GM13977 (cell line): ENCODE measurements at regions not wholly inside any gene's neighbourhood (a gene's known extent, or its start where the extent isn't known, plus 50 kb on each side); places are given as distances from the start of the nearest gene placed in this dataset.

ENCODE experiments used
- DNase-seq: peaks from one replicate; pipeline ENCODE4 v3.0.0; 2012; ENCODE audit warnings: low spot score
- CTCF ChIP-seq: IDR thresholded peaks from 2 replicates; pipeline ENCODE4 v1.5.1; 2012; ENCODE audit warnings: mild to moderate bottlenecking, control low read depth; ENCODE audit not compliant: insufficient read depth; ENCODE audit errors: extremely low read depth, missing control alignments
- in situ Hi-C: fragments of 300-500 bp; cut with MboI; formaldehyde crosslinking; loops from one replicate; pipeline ENCODE4 v1.12.0; 2022; ENCODE audit warnings: low sequenced_read_pairs, low pct_unique_long_range_greater_than_20kb, mixed read lengths, inconsistent platforms; ENCODE audit not compliant: unreplicated experiment

- no peak for DNase-seq
- in situ Hi-C loops, result no loop called here
- TF ChIP-seq CTCF, result no peak
These were observed 566.7 kb upstream of the TENM3 start for GRCh38 chr4:181676546-181676945.

GRCh38 chr4:181677201-181677600, 566.0 kb upstream of the TENM3 start:
- no peak for DNase-seq
- no peak for TF ChIP-seq CTCF
- in situ Hi-C loops, result no loop called here

- DNase-seq, result no peak
- in situ Hi-C loops, result no loop called here
- TF ChIP-seq CTCF, result no peak
These were observed 565.6 kb upstream of the TENM3 start for GRCh38 chr4:181677621-181678020.

GRCh38 chr4:181679754-181680153, 563.4 kb upstream of the TENM3 start:
- no peak for TF ChIP-seq CTCF
- no peak for DNase-seq
- in situ Hi-C loops, result no loop called here

- no peak for DNase-seq
- no peak for TF ChIP-seq CTCF
- in situ Hi-C loops, result no loop called here
These were observed 560.7 kb upstream of the TENM3 start for GRCh38 chr4:181682367-181683047.

GRCh38 chr4:181684310-181684709, 558.9 kb upstream of the TENM3 start:
- DNase-seq, result no peak
- no peak for TF ChIP-seq CTCF
- in situ Hi-C loops, result no loop called here

GRCh38 chr4:181685461-181685860, 557.7 kb upstream of the TENM3 start:
- no peak for TF ChIP-seq CTCF
- in situ Hi-C loops, result no loop called here
- no peak for DNase-seq
